ENCODE measurements at regions not wholly inside any gene's neighbourhood (a gene's known extent, or its start where the extent isn't known, plus 50 kb on each side); places are given as distances from the start of the nearest gene placed in this dataset.
"Not testable (repeated sequence)": the region's sequence is repeated elsewhere in the genome, so short reads cannot be mapped to it uniquely, and the experiment has no call there.

- DNase-seq: no peak
These were observed 103.1 kb downstream of the VGLL3 start for GRCh38 chr3:86887876-86888275.

GRCh38 chr3:86880066-86880465, 110.9 kb downstream of the VGLL3 start:
- DNase-seq: no peak

GRCh38 chr3:86876504-86877181, 114.3 kb downstream of the VGLL3 start:
- not testable (repeated sequence) for DNase-seq

GRCh38 chr3:86874790-86875189, 116.2 kb downstream of the VGLL3 start:
- DNase-seq: not testable (repeated sequence)

- peak; percentile 36 for DNase-seq
These were observed 121.4 kb downstream of the VGLL3 start for GRCh38 chr3:86869566-86869965.

- DNase-seq: no peak
These were observed 123.0 kb downstream of the VGLL3 start for GRCh38 chr3:86867982-86868381.

GRCh38 chr3:86865506-86865905, 125.4 kb downstream of the VGLL3 start:
- no peak for DNase-seq

- no peak for DNase-seq
These were observed 134.2 kb downstream of the VGLL3 start for GRCh38 chr3:86856711-86857110.

GRCh38 chr3:86849991-86850390, 141.0 kb downstream of the VGLL3 start:
- DNase-seq: no peak

GRCh38 chr3:86845726-86846125, 145.2 kb downstream of the VGLL3 start:
- DNase-seq: no peak

- no peak for DNase-seq
These were observed 152.0 kb downstream of the VGLL3 start for GRCh38 chr3:86838927-86839326.

GRCh38 chr3:86837871-86838270, 153.1 kb downstream of the VGLL3 start:
- DNase-seq: no peak

- no peak for DNase-seq
These were observed 160.4 kb downstream of the VGLL3 start for GRCh38 chr3:86830566-86830965.

- DNase-seq: no peak
These were observed 162.2 kb downstream of the VGLL3 start for GRCh38 chr3:86828751-86829150.

GRCh38 chr3:86827582-86827981, 163.4 kb downstream of the VGLL3 start:
- not testable (repeated sequence) for DNase-seq

- DNase-seq: no peak
These were observed 164.7 kb downstream of the VGLL3 start for GRCh38 chr3:86826292-86826691.

- DNase-seq: no peak
These were observed 175.1 kb downstream of the VGLL3 start for GRCh38 chr3:86815880-86816279.

GRCh38 chr3:86814918-86815655, 175.9 kb downstream of the VGLL3 start:
- DNase-seq: no peak

GRCh38 chr3:86814321-86814720, 176.6 kb downstream of the VGLL3 start:
- DNase-seq: no peak

- no peak for DNase-seq
These were observed 189.0 kb downstream of the VGLL3 start for GRCh38 chr3:86801921-86802320.

- DNase-seq: no peak
These were observed 189.9 kb downstream of the VGLL3 start for GRCh38 chr3:86801066-86801465.

GRCh38 chr3:86800116-86800515, 190.8 kb downstream of the VGLL3 start:
- DNase-seq: no peak

GRCh38 chr3:86797946-86798345, 193.0 kb downstream of the VGLL3 start:
- DNase-seq: no peak

- no peak for DNase-seq
These were observed 196.4 kb downstream of the VGLL3 start for GRCh38 chr3:86794361-86795065.

All from left hindlimb (tissue), 1 donor.